IPS-NIHi7 (cell line): ENCODE measurements at regions not wholly inside any gene's neighbourhood (a gene's known extent, or its start where the extent isn't known, plus 50 kb on each side); places are given as distances from the start of the nearest gene placed in this dataset.
A peak's percentile ranks its signal among the peaks of the same experiment; 100 is the strongest.

Experiments
- DNase-seq: peaks from one replicate; pipeline ENCODE4 v3.0.0; 2012; ENCODE audit warnings: mixed read lengths; ENCODE audit errors: extremely low spot score

DNA sequence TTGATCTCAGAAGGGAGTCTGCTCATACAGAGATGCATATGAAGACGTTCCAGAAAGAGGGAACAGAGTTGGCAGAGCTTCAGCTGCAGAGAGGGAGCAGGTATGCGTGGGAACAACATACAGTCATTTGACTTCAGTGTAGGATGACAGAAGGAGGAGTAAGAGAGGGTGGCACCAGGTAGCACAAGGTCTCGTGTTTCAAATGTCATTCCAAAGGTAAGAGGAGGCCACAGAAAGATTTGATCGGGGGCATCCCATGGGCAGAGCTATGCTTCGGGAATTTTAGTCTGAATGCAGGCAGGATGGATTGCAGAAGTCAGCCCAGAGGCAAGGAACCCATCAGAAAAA is 367.1 kb downstream of the CDK5RAP2 start:
- DNase-seq, result no peak

GRCh38 chr9:120212153-120212852 is 367.7 kb downstream of the CDK5RAP2 start:
- DNase-seq, result no peak

- DNase-seq, result no peak
These were observed 369.7 kb downstream of the CDK5RAP2 start for GRCh38 chr9:120210274-120210673.

GRCh38 chr9:120202856-120203654 is 376.9 kb downstream of the CDK5RAP2 start:
- no peak for DNase-seq

GRCh38 chr9:120198027-120198426 is 381.9 kb downstream of the CDK5RAP2 start:
- DNase-seq, result no peak

- DNase-seq, result no peak
These were observed 382.4 kb downstream of the CDK5RAP2 start for GRCh38 chr9:120197605-120198004.

- no peak for DNase-seq
These were observed 388.8 kb downstream of the CDK5RAP2 start for GRCh38 chr9:120191141-120191540.

DNA sequence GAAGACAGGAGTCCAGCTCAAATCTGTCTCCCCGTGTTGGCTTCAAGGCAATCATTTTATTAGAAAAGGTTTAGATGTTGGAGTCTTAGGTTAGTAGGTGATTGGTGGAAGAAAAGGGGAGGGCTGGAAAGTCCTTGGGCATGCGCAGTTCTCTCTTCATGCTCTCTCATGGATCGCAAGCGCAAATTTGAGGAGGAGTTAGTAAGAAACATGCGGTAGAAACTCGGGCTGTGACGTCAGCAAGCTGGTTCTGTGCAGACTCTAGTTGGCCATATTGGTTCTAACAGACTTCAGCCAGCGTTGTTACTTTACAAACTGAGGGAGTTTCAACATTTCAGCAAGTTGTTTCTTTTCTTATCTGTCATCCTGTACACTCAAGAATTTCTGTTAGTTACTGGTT is 392.2 kb downstream of the CDK5RAP2 start:
- DNase-seq, result no peak

DNA sequence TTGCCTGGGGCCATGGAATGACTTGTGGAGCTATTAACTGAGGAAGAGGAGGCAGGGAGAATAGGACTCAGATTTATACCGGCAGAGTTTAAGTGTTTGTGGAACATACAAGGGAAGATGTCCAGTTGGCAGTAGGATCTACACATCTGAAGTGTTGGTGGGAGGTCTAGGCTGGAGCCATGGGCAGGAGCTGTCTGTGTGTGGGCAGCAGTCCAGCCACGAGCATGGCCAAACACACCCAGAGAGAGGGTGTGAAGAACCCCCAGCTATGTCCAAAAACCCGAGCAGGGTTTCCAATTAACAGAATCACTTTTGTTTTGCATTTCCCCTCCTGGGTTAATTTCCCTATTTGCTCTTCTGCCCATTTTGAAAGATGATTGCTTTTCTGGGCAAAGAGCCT is 393.7 kb downstream of the CDK5RAP2 start:
- DNase-seq, result no peak

DNA sequence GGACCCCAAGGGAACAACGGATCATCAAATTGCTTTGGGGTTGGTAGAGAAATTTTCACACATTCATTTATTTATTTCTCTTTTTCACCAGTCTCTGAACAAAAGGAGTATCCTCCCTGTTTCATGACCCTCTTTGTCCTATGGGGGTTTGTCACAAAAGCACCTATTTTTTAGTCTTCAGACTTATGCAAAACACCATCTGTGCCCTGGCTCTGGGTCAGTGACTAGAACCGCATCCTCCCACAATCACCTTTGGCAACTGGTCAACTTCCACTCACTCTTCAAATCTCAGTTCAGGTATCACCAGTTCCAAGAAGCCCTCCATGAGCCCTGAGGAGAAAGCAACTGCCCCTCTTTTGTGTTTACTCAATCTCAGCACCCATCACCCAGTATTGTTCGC is 395.7 kb downstream of the CDK5RAP2 start:
- DNase-seq, result no peak

GRCh38 chr9:120183615-120184014 is 396.4 kb downstream of the CDK5RAP2 start:
- DNase-seq, result no peak

- DNase-seq, result no peak
These were observed 398.0 kb downstream of the CDK5RAP2 start for GRCh38 chr9:120182011-120182410.

- DNase-seq, result no peak
These were observed 402.8 kb downstream of the CDK5RAP2 start for GRCh38 chr9:120177121-120177520.

GRCh38 chr9:120175031-120175430 is 404.9 kb downstream of the CDK5RAP2 start:
- no peak for DNase-seq

- DNase-seq, result peak; percentile 20
These were observed 418.2 kb downstream of the CDK5RAP2 start for GRCh38 chr9:120161776-120162175.

DNA sequence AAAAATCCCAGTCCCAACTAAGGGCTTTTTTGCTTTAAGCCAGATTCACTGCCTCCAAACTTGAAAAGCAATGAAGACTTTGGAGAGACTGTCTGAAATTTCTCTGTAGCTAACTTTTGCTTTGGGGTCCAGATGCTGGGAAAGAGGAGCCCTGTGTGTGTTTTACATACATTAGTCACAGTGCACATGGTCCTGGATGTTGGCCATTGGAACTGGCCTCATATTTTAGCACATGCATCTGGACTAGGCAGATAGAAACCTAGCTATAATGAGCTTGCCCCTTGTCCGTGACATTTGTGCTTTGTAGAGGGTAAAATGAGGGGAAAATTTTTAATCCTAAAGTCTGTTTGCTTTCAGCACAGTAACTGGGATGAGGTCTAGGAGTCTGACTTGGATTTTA is 421.7 kb downstream of the CDK5RAP2 start:
- DNase-seq, result no peak

DNA sequence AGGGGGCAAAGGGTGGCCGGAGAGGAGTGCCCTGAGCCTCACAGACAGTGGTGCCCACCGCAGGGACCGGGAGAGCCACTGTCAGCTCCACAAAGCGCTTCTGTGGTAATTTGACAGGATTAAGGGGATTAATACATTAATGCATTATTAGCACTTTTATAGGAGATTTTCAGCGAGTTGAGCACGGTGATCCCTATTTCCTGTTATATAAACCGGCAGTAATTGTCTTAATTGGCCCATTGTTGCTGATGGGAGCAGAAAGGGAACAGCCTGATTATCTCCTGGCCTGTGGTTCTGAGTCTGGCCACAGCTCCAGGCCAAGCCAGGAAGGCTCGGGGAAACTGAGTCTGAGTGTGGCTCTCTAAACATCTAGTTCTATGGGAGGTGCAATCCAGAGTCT is 423.6 kb downstream of the CDK5RAP2 start:
- no peak for DNase-seq

DNA sequence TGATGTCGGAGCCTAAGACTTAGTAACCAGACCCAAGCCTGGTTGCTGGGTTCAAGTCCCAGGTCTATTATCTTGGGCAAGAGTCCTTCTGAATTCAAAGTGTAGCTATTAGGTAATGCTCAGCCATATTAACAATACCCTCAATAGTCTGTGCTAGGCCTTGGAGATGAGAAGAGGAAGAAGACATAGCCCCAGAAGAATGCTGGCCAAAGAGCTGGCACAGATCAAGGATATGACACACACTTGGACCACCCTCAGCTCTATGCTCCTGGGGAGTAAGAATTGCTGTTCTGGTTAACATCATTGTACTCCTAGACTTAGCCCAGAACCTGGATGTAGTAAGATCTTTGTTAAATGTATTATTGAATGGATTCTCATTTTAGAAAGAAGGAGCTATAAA is 426.7 kb downstream of the CDK5RAP2 start:
- no peak for DNase-seq

- DNase-seq, result peak; percentile 74
These were observed 427.7 kb downstream of the CDK5RAP2 start for GRCh38 chr9:120152295-120152694.

DNA sequence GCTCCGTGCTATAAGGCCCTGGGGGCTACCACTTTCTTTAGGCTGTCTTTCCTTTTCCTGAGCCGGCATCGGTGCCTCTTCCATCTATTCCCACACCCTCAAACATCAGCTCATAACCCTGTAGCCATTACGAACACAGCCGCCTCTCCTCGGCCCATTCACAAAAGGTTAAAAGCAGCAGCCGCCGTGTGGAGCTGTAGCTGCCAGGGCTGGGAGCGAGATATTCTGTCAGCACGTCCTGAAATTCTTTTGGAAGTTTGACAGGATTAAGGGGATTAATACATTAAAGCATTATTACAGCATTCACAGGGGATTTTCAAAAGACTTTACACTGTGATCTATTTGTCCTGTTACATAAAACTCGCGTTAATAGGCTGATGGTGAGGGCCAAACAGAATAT is 428.2 kb downstream of the CDK5RAP2 start:
- no peak for DNase-seq

DNA sequence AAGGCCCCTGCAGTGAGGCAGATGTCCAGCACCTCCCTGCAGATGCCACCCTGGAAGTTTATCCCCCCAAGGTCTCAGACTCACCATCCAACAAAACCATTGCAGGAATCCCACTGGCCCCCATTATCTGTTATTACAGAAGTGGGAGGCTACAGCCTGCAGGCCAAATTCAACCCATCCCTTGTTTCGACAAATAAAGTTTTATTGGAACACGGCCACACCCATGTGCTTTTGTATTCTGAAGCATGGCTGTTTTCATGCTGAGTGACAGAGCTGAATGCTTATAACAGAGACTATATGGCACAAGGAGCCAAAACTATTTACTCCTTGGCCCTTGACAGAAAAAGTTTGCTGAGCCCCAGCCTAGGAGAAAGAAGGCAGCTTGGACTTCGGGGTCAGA is 428.8 kb downstream of the CDK5RAP2 start:
- DNase-seq, result no peak

- DNase-seq, result no peak
These were observed 441.0 kb downstream of the CDK5RAP2 start for GRCh38 chr9:120138955-120139354.

DNA sequence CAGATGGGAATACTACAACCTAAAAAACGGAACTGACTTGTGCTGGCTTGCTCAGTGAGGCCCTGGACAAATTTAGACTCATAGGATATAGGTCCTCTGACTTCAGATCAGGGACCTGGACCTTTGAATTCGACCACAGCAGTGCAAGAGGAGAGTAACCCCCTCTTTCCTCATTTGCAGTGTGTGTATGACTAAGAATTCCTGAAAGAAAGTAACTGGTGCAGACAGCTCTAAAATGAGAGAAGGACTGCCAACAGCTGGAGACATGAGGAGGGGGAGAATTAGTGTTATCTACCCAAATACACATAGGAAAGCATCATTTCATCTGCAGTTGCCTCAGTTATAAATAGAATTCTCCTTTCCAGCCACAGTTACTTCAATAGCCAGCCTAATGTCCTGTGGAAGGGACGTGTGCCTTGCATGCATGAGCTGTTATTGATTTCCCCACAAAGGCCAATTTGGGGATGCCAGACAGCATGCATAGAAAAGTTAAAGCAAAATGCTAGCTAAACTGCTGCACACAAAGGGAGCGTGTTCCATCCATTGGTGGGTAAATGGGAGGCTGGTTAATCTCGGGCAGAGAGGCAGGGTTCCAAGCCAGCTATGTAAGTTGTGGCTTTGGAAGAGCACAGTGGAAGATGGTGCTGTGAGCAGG is 442.7 kb downstream of the CDK5RAP2 start:
- DNase-seq, result no peak
